ENCODE measurements at regions not wholly inside any gene's neighbourhood (a gene's known extent, or its start where the extent isn't known, plus 50 kb on each side); places are given as distances from the start of the nearest gene placed in this dataset.

GRCh38 chrX:3221643-3222042 lies 124.8 kb downstream of the MXRA5 start:
- DNase-seq, result no peak
- H3K9me3 ChIP-seq (ENCODE audit: control insufficient read depth in 4 of 4, insufficient read depth in 3 of 4, low read length in 3 of 4), result peaks cover 0 to 7% (median 0%) of the 10 kb centered on the region in 4 donors
- H3K36me3 ChIP-seq (ENCODE audit: control insufficient read depth in 4 of 4, insufficient read depth in 4 of 4, low read length in 4 of 4), result no peaks in the 10 kb centered on the region
- H3K27ac ChIP-seq (ENCODE audit: low read depth in 1 of 2, low read length in 1 of 2), result no peak overlapping the region
- H3K9ac ChIP-seq (ENCODE audit: insufficient read depth in 1 of 2, low read length in 2 of 2), result no peak overlapping the region
- H3K4me3 ChIP-seq, result no peak overlapping the region
- WGBS, 2 donors, result 89 to 92% methylated on average over 4 of the region's 4 CpGs
- no peak for ATAC-seq (ENCODE audit: insufficient read depth, low FRiP score)
- no peak for TF ChIP-seq CTCF (IDR thresholded peaks at IDR 0.05; ENCODE audit: control extremely low read depth, extremely low read depth)
- H3K4me1 ChIP-seq (ENCODE audit: control insufficient read depth in 5 of 5, insufficient read depth in 5 of 5, low read length in 5 of 5), result no peaks in the 10 kb centered on the region
- H3K27me3 ChIP-seq (ENCODE audit: control insufficient read depth in 3 of 3, insufficient read depth in 3 of 3, low read length in 2 of 3), result peaks cover 0 to 33% (median 0%) of the 10 kb centered on the region in 3 donors

GRCh38 chrX:3219667-3220066 lies 126.8 kb downstream of the MXRA5 start:
- H3K36me3 ChIP-seq (ENCODE audit: control insufficient read depth in 4 of 4, insufficient read depth in 4 of 4, low read length in 4 of 4), result no peaks in the 10 kb centered on the region
- WGBS, 2 donors, result 82 to 97% methylated on average over 3 to 5 of the region's 5 CpGs
- DNase-seq (no peak), ATAC-seq (ENCODE audit: insufficient read depth, low FRiP score) (no peak)
- TF ChIP-seq CTCF (IDR thresholded peaks at IDR 0.05; ENCODE audit: control extremely low read depth, extremely low read depth), result no peak
- peaks cover 0 to 25% (median 4%) of the 10 kb centered on the region in 3 donors for H3K27me3 ChIP-seq (ENCODE audit: control insufficient read depth in 3 of 3, insufficient read depth in 3 of 3, low read length in 2 of 3)
- H3K9ac ChIP-seq (ENCODE audit: insufficient read depth in 1 of 2, low read length in 2 of 2), result no peak overlapping the region
- H3K9me3 ChIP-seq (ENCODE audit: control insufficient read depth in 4 of 4, insufficient read depth in 3 of 4, low read length in 3 of 4), result peaks cover 0 to 7% (median 0%) of the 10 kb centered on the region in 4 donors
- no peaks in the 10 kb centered on the region for H3K4me1 ChIP-seq (ENCODE audit: control insufficient read depth in 5 of 5, insufficient read depth in 5 of 5, low read length in 5 of 5)
- H3K27ac ChIP-seq (ENCODE audit: low read depth in 1 of 2, low read length in 1 of 2), result no peak overlapping the region
- no peak overlapping the region for H3K4me3 ChIP-seq

GRCh38 chrX:3219231-3219630 lies 127.2 kb downstream of the MXRA5 start:
- TF ChIP-seq CTCF (IDR thresholded peaks at IDR 0.05; ENCODE audit: control extremely low read depth, extremely low read depth), result no peak
- no peaks in the 10 kb centered on the region for H3K36me3 ChIP-seq (ENCODE audit: control insufficient read depth in 4 of 4, insufficient read depth in 4 of 4, low read length in 4 of 4)
- peaks cover 0 to 20% (median 4%) of the 10 kb centered on the region in 3 donors for H3K27me3 ChIP-seq (ENCODE audit: control insufficient read depth in 3 of 3, insufficient read depth in 3 of 3, low read length in 2 of 3)
- H3K4me1 ChIP-seq (ENCODE audit: control insufficient read depth in 5 of 5, insufficient read depth in 5 of 5, low read length in 5 of 5), result no peaks in the 10 kb centered on the region
- no peak overlapping the region for H3K9ac ChIP-seq (ENCODE audit: insufficient read depth in 1 of 2, low read length in 2 of 2)
- peaks cover 0 to 7% (median 0%) of the 10 kb centered on the region in 4 donors for H3K9me3 ChIP-seq (ENCODE audit: control insufficient read depth in 4 of 4, insufficient read depth in 3 of 4, low read length in 3 of 4)
- H3K27ac ChIP-seq (ENCODE audit: low read depth in 1 of 2, low read length in 1 of 2), result no peak overlapping the region
- H3K4me3 ChIP-seq, result no peak overlapping the region
- no peak for DNase-seq
- WGBS, 2 donors, result 77 to 95% methylated on average over 6 of the region's 6 CpGs
- ATAC-seq (ENCODE audit: insufficient read depth, low FRiP score), result no peak

GRCh38 chrX:3218442-3218841 lies 128.0 kb downstream of the MXRA5 start:
- no peak overlapping the region for H3K27ac ChIP-seq (ENCODE audit: low read depth in 1 of 2, low read length in 1 of 2)
- H3K4me1 ChIP-seq (ENCODE audit: control insufficient read depth in 5 of 5, insufficient read depth in 5 of 5, low read length in 5 of 5), result no peaks in the 10 kb centered on the region
- H3K9me3 ChIP-seq (ENCODE audit: control insufficient read depth in 4 of 4, insufficient read depth in 3 of 4, low read length in 3 of 4), result peaks cover 0 to 7% (median 0%) of the 10 kb centered on the region in 4 donors
- no peak for ATAC-seq (ENCODE audit: insufficient read depth, low FRiP score)
- no peak for DNase-seq
- no peak overlapping the region for H3K4me3 ChIP-seq
- H3K36me3 ChIP-seq (ENCODE audit: control insufficient read depth in 4 of 4, insufficient read depth in 4 of 4, low read length in 4 of 4), result no peaks in the 10 kb centered on the region
- no peak overlapping the region for H3K9ac ChIP-seq (ENCODE audit: insufficient read depth in 1 of 2, low read length in 2 of 2)
- H3K27me3 ChIP-seq (ENCODE audit: control insufficient read depth in 3 of 3, insufficient read depth in 3 of 3, low read length in 2 of 3), result peaks cover 0 to 16% (median 4%) of the 10 kb centered on the region in 3 donors
- 68 to 81% methylated on average over 1 of the region's 1 CpG for WGBS, 2 donors
- TF ChIP-seq CTCF (IDR thresholded peaks at IDR 0.05; ENCODE audit: control extremely low read depth, extremely low read depth), result no peak

All from lung (tissue), 11 donors.